DMS 273 (cell line): ENCODE measurements at regions not wholly inside any gene's neighbourhood (a gene's known extent, or its start where the extent isn't known, plus 50 kb on each side); places are given as distances from the start of the nearest gene placed in this dataset.

ENCODE experiments used
- DNase-seq: peaks from one replicate; lab custom pipeline; 2025; ENCODE audit not compliant: unreplicated experiment; lab: John Stamatoyannopoulos, UW

DNA sequence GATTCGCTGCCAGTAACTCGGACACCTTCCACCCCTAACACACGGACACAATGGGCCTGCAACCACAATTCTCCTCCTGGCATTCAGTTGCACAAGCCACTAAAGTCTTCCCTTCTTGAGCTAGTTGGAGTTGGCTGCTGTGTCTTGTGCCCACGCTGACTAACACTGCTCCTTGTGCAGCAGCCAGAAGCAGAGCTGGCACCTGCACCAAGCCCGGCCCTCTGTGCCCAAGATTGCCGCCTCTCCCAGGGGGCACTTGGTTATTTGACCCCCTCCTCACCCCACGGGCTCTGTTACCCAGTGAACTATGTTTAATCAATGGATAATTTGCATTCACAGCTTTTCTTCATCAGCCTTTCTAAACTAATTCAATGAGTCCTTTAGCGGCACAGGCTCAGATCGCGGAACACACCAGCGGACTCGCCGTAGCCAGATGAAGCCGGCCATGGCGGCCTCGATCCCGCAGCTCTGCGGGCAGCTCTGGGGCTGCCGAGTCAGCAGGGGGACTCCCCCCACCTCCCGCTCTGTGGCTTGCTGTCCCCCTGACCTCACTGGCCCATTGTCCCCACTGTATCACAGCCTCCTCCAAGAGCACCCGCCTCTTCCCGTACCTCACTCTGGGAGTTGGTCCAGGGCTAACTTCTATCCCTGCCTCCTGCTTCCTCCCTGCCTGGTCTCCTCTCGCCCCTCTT lies 94.8 kb upstream of the AFDN start:
- DNase-seq, result no peak

DNA sequence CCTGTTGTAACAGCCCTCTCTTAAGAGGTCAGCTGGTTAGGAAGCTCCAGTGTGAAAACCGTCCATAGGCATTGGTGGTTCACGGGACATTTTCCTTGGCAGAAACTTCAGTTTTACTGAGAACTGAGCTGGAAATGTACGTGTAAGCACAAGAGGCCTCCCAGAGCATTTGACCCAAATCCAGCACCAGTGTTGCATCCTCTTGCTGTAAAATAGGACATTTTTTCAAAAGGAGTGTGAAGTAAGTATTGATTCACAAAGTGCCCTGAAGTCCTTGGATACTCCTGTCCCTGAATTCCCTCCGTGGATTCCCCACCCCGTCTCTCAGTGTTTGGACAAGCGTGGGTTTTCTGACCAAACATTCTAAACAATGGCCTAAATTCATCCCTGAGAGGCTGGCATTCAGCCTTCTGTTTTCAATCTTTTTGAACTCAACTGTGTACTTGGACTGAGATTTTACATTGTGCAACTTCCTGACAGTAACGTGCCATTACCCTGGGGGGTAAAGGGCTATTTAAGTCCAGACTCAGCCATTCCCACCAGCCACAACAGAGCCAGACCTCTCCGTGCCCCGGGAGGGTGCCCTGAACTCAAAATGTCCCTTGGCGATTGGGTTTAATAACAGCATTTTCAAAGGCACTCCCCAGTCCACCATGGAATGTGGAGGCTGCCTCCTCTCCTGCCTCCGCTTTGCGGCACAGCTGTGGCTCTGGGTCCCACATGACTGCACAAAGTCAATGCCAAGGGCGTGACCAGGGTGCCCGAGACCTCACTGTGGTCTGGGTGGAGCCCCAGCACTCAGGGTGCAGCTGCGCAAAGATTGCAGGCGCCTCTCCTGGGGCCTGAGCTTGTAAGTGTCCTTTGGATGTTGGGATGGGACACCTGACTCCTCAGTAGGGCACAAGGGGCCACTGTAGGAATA lies 92.7 kb upstream of the AFDN start:
- no peak for DNase-seq

DNA sequence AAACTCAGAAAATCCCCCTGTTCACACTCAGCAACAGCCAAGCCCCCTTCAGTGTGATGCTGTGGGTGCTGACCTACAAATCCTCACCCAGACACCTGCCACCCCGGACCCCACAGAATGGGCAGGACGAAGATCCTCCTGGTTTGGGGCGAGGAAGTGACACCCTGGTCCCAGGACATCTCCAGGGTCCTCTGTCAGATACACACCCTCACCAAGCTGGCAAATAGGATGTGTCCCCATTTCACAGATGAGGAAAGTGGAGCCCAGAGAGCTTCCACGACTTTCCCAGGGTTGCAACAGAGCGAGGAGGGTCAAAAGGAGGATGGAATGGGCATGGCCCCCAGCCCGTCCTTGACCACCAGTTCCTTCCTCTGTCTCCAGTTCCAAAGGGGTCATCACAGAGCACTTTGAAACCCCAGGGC lies 92.0 kb upstream of the AFDN start:
- DNase-seq, result no peak

DNA sequence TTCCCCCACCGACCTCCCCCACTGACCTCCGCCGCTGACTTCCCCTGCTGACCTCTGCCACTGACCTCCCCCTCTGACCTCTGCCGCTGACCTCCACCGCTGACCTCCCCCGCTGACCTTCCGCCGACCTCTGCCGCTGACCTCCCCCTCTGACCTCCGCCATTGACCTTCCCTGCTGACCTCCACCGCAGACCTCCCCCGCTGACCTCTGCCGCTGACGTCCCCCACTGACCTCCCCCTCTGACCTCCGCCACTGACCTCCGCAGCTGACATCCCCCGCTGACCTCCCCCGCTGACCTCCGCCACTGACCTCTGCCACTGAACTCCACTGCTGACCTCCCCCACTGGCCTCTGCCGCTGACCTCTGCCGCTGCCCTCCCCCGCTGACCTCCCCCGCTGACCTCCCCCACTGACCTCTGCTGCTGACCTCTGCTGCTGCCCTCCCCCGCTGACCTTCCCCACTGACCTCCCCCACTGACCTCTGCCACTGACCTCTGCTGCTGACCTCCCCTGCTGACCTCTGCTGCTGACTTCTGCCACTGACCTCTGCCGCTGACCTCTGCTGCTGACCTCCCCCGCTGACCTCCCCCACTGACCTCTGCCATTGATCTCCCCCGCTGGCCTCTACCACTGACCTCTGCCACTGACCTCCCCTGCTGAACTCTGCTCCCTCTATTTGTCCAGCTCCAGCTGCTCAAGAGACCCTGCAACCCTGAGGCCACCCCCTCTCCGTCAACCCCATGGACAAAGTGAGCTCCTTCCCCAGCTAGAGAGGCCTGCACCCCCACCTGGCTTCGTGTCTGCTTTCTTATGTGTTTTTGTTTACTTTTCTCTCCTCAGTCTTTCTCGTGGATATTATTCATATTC lies 91.4 kb upstream of the AFDN start:
- DNase-seq, result no peak

DNA sequence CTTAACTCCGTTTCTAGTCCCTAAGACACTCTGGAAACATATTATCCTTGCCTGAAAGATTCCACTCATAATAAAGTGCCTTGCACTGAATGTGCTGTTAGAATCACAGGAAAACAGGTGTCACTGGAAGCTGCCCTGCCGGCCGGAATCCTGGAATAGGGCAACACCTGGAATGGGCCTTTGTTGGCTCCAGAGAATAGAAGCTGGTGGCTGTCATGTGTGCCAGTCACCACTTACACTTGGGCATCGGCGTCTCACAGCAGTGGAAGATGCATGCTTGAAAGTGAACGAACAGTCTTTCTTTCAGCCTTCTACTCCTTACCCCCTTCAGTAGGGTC lies 90.8 kb upstream of the AFDN start:
- no peak for DNase-seq

DNA sequence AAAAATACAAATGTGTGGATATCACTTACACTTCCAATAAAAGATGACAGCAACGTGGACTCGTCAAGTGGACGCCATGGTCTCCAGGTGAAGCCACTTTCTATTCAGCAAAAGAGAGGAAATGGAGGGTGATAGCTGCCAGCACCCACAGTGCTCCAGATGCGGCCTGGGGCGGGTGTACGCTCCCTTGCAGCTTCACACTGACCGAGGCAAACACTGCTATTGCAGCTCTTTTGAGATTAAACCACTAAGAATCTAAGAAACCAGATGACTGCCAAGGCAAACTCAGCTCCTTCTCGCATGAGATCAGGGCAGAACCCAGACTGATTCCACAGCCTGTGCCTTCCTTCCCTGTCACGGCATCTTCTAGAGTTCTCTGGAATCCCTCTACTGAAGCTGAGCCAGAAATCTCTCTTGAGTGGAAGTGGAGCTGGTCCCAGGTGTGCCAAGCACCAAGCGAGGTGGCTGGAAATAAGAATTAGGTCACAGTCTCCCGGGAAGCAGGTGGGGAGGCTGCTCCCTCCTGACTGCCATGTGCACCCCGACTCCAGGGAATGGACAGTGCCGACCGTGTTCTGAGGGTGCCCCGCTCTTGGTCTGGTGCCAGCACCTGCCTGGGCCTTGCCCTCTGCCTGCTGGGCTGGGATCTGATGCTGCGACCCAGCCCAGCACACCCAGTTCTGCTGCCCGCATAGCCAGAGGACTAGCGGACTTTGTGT lies 90.1 kb upstream of the AFDN start:
- no peak for DNase-seq

DNA sequence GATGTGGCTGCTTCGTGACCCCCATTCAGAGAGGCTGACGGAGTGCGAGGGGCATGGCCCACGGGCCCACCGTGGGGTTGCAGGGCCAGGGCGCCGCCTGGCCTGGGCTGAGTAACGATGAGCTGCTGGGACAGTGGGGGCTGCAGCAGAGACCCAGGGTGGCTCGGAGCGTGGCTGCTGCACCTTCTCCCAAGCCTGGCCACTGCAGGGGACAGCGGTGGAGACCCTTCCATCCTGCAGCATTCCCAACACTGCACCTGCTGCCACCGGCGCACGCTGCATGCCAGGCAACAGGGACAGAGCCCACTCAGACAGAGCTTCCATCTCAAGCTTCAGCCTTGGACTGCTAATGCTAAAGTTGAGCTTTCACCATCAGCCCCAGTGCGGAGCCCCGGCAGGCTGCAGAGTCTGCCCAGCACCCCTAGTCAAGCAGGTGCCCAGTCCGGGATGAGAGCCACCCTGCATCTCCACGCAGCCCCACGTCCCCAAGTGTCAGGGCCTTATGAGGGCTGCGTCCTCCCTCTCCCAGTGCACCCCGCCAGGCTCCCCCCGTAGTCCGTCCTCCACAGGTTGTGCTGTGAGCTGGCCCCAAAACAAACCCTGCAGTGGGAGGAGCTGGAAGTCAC lies 89.4 kb upstream of the AFDN start:
- no peak for DNase-seq

DNA sequence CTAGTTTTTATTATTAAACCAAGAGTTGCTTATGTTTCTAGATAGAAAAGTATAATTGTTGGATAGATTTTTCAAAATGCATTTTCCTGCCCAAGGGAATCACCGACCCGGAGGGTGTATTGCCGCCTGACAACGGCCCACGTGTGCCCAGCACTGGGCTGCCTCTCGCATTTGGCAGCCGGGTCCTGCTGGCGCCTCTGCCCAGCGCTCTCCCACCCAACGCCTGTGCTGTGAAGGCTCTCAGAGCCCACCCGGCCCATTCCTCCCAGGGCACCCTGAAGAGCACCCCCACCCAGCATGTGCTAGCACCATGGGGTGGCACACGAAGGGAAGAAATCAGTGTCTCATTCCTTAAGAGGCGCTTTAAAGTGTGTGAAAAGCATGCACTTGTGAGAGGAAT lies 88.3 kb upstream of the AFDN start:
- DNase-seq, result no peak

DNA sequence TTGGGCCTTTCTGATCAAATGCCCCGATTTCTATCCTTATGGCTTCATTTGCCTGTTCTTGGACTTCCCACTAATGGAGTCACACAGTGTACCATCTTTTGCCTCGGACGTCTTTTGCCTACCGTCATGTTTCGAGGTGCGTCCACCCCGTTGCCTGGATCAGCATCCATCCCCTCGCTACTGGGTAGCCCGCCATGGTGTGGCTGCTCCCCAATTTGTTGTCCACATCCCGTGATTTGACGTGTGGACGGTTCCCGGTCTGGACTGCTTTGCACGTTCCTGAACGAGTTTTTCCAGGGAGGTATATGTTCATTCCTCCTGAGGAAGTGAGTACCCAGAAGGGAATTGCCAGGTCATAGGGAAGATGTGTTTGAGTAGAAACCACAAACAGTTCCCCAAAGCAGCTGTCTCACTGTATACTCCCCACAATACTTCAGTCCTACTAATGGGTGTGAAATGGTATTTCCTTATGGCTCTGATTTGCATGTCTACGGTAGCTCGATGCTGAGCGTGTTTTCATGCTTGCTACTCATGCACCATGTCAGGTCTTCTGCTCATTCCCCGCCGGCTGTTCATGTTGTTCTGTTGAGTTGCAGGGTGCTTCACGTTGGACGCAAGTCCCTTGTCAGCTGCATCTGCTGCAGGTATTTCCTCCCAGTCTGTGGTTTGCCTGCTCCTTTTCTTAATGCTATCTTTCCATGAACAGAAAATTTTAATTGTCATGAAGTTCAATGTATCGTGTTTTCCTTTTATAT lies 86.8 kb upstream of the AFDN start:
- no peak for DNase-seq

DNA sequence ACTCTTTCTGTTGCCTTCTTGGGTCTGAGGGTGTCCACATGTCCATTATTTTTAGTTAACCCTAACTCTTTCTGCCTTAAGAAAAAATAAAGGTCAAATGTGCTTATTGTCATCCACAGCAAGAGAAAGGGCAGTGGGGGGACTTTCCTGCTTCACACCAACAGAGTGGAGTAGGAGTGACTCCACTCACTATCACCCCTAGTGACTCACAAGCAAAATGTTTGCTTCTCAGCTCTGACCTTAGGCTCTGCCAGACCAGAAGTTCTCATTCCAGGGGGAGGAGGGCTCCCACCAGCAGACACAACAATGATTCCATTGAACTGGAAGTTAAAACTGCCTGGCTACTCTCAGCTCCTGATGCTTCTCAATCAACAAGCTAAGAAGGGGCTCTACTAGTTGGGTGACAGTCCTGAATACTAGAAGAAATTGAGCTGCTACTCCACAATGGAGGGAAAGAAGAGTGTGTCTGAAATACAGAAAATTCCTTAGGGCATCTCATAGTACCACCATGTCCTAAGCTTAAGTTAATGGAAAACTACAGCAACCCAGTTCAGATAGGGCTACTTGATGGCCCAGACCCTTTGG lies 83.9 kb upstream of the AFDN start:
- DNase-seq, result no peak

DNA sequence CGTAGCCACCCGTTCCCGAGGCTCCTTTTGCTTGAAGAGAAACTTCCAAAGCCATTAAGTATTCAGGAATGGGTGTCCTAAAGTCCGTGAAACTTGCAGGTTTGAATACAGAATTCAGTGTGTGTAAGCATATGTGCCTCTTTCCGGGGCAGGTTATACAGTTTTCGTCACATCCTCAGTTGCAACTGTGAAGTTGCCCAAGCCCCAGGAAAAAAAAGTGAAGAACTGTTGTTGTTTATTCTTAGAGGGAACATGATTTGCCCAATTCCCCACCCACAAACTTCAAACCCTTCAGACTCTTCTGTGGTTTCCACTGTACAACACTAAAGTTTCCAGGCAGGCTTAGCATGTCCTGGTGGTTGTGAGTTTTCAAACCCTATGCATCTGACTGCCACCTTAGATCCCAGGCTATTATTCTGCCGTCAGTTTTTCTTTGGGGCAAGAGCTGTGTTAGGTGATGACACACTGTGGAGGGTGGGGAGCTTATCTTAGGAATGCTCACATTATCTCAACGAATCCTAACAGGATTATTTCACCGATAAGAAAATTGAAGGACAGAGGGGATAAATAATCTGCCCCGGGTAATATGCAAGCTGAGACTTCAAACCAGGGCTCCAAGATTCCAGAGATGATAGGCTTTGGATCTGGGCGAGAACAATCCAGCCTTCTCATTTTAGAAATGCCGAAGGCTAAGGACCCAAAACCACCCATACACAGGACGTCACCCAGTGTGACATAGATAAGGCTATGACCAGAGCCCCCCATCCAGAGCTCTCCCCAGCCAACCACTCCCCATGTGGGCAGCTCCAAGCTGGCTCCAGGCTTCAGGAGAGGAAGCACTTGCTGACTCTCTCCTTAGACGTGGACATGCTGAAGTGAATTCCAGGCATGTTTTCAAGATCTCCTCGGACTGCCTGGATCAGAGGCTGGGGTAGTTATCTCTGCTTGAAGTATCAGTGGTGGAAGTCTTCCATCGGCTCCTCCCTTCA lies 81.7 kb upstream of the AFDN start:
- no peak for DNase-seq

DNA sequence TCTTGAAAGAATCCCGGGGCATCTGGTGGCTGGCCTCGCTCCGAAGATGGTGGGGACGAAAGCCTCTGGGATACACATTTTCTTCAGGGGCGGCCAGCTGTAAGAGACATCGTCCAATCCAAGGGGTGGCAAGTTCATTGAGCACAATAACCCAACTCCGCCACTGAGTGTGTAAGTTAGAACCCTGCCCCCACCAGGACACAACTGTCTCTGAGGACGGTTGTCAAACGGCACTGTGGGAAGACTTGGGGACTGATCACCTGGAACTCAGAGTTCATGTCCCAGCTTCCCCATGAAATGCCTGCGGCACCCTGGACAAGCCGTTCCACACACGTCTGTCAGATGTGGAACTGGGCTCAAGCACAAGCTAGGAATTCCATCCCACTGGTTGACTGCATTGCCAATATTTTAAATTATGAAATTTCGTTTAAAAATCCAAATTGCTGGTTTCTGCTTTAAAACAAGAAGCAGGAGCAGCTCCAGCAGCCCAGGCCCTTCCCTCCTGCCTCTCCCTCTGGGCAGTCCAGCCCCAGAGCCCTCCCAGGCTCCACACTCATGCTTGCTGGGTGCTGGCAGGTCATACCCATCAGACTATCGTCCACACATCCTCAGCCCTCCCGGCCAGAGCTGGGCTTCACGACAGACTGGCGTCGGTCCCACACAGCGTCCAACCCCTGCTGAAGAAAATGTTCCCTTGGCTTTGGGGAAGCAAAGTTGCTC lies 80.9 kb upstream of the AFDN start:
- no peak for DNase-seq

DNA sequence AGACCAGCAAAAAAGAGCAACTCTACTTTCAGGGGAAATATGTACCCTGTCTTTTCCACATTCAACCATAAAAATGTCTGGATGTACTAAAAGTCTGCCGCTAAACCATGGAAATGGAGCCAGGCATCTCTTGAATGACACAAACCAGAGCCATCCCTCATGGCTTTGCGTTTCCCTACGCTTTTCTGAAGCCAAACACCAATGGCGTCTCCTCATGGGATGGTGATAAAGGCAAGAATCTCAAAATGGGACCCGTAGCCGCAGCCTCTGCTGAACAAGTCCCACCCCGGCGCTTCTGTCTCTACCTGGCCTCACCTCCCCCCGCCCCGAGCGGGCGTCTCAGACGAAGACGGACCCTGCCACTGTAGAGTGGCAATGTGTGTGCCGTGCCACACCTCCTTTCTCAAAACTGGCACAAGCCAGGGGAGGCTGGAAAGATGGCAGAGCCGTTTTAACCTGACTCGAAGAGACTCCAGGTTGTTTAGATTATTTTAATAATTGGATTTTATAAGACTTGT lies 80.3 kb upstream of the AFDN start:
- DNase-seq, result no peak

DNA sequence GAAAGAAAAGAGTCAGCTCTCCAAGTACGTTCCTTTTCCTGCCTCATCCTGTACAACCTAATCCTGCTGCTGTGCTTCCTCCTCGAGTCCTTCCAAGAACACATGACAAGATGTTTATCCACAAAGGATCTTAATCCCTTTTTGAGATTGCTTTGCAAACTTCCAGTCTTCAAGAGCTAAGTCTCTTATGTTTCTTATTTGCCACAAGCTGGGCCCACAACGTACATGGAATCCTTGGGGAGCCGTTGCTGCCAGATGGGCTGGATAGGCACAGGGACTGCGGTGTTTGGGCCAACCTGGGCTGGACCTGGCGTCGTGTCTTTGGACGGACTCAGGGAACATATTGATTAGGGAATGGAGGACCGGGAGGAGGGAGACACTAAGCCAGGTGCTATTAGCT lies 79.7 kb upstream of the AFDN start:
- DNase-seq, result no peak

DNA sequence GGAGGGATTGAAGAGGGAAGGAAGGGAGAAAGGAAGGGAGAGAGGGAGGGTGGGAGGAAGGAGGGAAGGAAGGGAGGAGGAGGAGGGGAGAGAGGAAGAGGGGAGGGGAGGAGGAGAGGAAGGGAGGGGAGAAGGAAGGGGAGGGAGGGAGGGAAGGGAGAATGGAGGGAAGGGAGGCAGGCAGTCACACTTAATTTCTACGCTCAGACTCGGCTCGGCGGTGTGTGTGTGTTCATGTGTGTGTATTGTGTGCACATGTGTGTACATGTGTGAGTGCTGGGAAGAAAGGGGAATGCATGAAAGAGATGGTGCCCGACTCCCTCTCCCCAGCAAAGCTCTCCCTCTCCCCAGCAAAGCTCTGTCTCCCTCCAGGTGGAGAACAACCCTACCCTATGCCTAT lies 79.1 kb upstream of the AFDN start:
- DNase-seq, result no peak

DNA sequence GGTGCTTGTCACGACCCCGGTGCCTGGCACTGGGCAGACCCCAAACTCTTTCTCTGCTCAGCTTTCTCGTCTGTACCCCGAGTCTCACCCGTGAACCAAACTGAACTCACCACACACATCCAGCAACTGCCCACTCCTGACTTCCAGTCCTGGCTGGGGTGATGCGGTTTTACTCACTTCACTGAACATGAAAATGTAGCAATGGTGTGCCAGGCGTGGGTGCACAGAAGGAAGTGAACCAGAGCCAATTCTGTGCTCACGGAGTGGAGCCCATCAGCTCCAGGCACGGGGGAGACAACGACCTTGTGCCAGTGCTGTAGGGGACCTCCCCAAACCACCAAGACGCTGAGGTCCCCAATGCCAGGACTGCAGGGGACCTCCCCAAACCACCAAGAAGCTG lies 78.7 kb upstream of the AFDN start:
- no peak for DNase-seq
